ENCODE measurements at regions not wholly inside any gene's neighbourhood (a gene's known extent, or its start where the extent isn't known, plus 50 kb on each side); places are given as distances from the start of the nearest gene placed in this dataset.
"Not testable (repeated sequence)": the region's sequence is repeated elsewhere in the genome, so short reads cannot be mapped to it uniquely, and the experiment has no call there.

GRCh38 chr12:131242741-131243496 lies 289.2 kb downstream of the ADGRD1 start:
- Histone ChIP-seq H3K4me2 (no peak overlapping the region), H3K9me3 (ENCODE audit: low read depth) (no peaks in the 10 kb centered on the region), H3K36me3 (no peaks in the 10 kb centered on the region), H3K9ac (no peak overlapping the region), H4K20me1 (ENCODE audit: low read depth) (no peaks in the 10 kb centered on the region), H3K27ac (no peak overlapping the region), H3K79me2 (ENCODE audit: low read depth) (no peaks in the 10 kb centered on the region), H2AFZ (replicated peaks) (no peak overlapping the region), H3K4me1 (peaks cover 3% of the 10 kb centered on the region), H3F3A (ENCODE audit: low read depth) (no peaks in the 10 kb centered on the region), H3K27me3 (no peaks in the 10 kb centered on the region), H3K4me3 (no peak overlapping the region)
- TF ChIP-seq CTCF (IDR thresholded peaks at IDR 0.05) (no peak), EZH2 (IDR thresholded peaks at IDR 0.05) (no peak), EZH2phosphoT487 (IDR thresholded peaks at IDR 0.05) (no peak)
- peak overlapping the region; percentile 60 for H3K4me3 Mint-ChIP-seq
- H3K27me3 Mint-ChIP-seq (ENCODE audit: insufficient read depth, low read depth): peaks cover 8% of the 10 kb centered on the region
- peaks cover 12% of the 10 kb centered on the region for H3K9me3 Mint-ChIP-seq
- H3K36me3 Mint-ChIP-seq: no peaks in the 10 kb centered on the region
- no peak overlapping the region for H3K27ac Mint-ChIP-seq
- DNase-seq (ENCODE audit: low spot score): peak; percentile 66
- peaks cover 2% of the 10 kb centered on the region for H3K4me1 Mint-ChIP-seq

GRCh38 chr12:131244157-131244688 lies 290.5 kb downstream of the ADGRD1 start:
- H3F3A ChIP-seq (ENCODE audit: low read depth); H3K4me3 ChIP-seq; DNase-seq (ENCODE audit: low spot score); H3K4me1 ChIP-seq; H3K27ac ChIP-seq; H3K79me2 ChIP-seq (ENCODE audit: low read depth); H2AFZ ChIP-seq (replicated peaks); H3K4me3 Mint-ChIP-seq; H3K4me2 ChIP-seq; H4K20me1 ChIP-seq (ENCODE audit: low read depth); H3K36me3 Mint-ChIP-seq; H3K27me3 ChIP-seq; H3K9me3 ChIP-seq (ENCODE audit: low read depth); H3K27ac Mint-ChIP-seq; H3K36me3 ChIP-seq; H3K4me1 Mint-ChIP-seq; H3K9ac ChIP-seq: not testable (repeated sequence)
- H3K9me3 Mint-ChIP-seq: peaks cover 15% of the 10 kb centered on the region
- H3K27me3 Mint-ChIP-seq (ENCODE audit: insufficient read depth, low read depth): peaks cover 15% of the 10 kb centered on the region

GRCh38 chr12:131245161-131245560 lies 291.5 kb downstream of the ADGRD1 start:
- H2AFZ ChIP-seq (replicated peaks); H4K20me1 ChIP-seq (ENCODE audit: low read depth); H3K4me3 Mint-ChIP-seq; H3K4me3 ChIP-seq; H3K27me3 ChIP-seq; H3K79me2 ChIP-seq (ENCODE audit: low read depth); H3K9me3 ChIP-seq (ENCODE audit: low read depth); H3K4me1 Mint-ChIP-seq; H3K27ac ChIP-seq; H3K27ac Mint-ChIP-seq; H3K36me3 Mint-ChIP-seq; H3K9ac ChIP-seq; H3F3A ChIP-seq (ENCODE audit: low read depth); H3K4me2 ChIP-seq; H3K4me1 ChIP-seq; DNase-seq (ENCODE audit: low spot score); H3K36me3 ChIP-seq: not testable (repeated sequence)
- peaks cover 15% of the 10 kb centered on the region for H3K27me3 Mint-ChIP-seq (ENCODE audit: insufficient read depth, low read depth)
- H3K9me3 Mint-ChIP-seq: peaks cover 16% of the 10 kb centered on the region

- TF ChIP-seq EZH2 (IDR thresholded peaks at IDR 0.05) (no peak), EZH2phosphoT487 (IDR thresholded peaks at IDR 0.05) (no peak), CTCF (IDR thresholded peaks at IDR 0.05) (no peak)
- no peaks in the 10 kb centered on the region for H3K36me3 Mint-ChIP-seq
- Histone ChIP-seq H3F3A (ENCODE audit: low read depth) (no peaks in the 10 kb centered on the region), H2AFZ (replicated peaks) (no peak overlapping the region), H3K27me3 (no peaks in the 10 kb centered on the region), H3K27ac (no peak overlapping the region), H4K20me1 (ENCODE audit: low read depth) (no peaks in the 10 kb centered on the region), H3K79me2 (ENCODE audit: low read depth) (no peaks in the 10 kb centered on the region), H3K9ac (no peak overlapping the region), H3K36me3 (no peaks in the 10 kb centered on the region), H3K4me2 (no peak overlapping the region), H3K4me3 (no peak overlapping the region), H3K4me1 (no peaks in the 10 kb centered on the region), H3K9me3 (ENCODE audit: low read depth) (no peaks in the 10 kb centered on the region)
- no peaks in the 10 kb centered on the region for H3K4me1 Mint-ChIP-seq
- peaks cover 16% of the 10 kb centered on the region for H3K9me3 Mint-ChIP-seq
- no peak overlapping the region for H3K27ac Mint-ChIP-seq
- peaks cover 15% of the 10 kb centered on the region for H3K27me3 Mint-ChIP-seq (ENCODE audit: insufficient read depth, low read depth)
- no peak for DNase-seq (ENCODE audit: low spot score)
- H3K4me3 Mint-ChIP-seq: no peak overlapping the region
Measured at GRCh38 chr12:131245564-131246355, 292.1 kb downstream of the ADGRD1 start.

GRCh38 chr12:131247026-131247725 lies 293.5 kb downstream of the ADGRD1 start:
- not testable (repeated sequence) for H3F3A ChIP-seq (ENCODE audit: low read depth); H3K36me3 Mint-ChIP-seq; H4K20me1 ChIP-seq (ENCODE audit: low read depth); H3K27ac ChIP-seq; H3K4me2 ChIP-seq; H3K4me1 ChIP-seq; H3K9me3 ChIP-seq (ENCODE audit: low read depth); H3K79me2 ChIP-seq (ENCODE audit: low read depth); H3K36me3 ChIP-seq; H3K27ac Mint-ChIP-seq; H3K4me3 Mint-ChIP-seq; H3K4me1 Mint-ChIP-seq; DNase-seq (ENCODE audit: low spot score); H3K9ac ChIP-seq; H3K4me3 ChIP-seq; H2AFZ ChIP-seq (replicated peaks); H3K27me3 ChIP-seq
- Mint-ChIP-seq H3K27me3 (ENCODE audit: insufficient read depth, low read depth) (peaks cover 15% of the 10 kb centered on the region), H3K9me3 (peaks cover 13% of the 10 kb centered on the region)

GRCh38 chr12:131247875-131248274 lies 294.2 kb downstream of the ADGRD1 start:
- H3K9me3 ChIP-seq (ENCODE audit: low read depth); H4K20me1 ChIP-seq (ENCODE audit: low read depth); H3K79me2 ChIP-seq (ENCODE audit: low read depth); H3K4me2 ChIP-seq; H3K27me3 ChIP-seq; H3K9ac ChIP-seq; H3K27ac ChIP-seq; H3K27ac Mint-ChIP-seq; H3K4me1 Mint-ChIP-seq; H3K36me3 ChIP-seq; H2AFZ ChIP-seq (replicated peaks); H3K9me3 Mint-ChIP-seq; DNase-seq (ENCODE audit: low spot score); H3K4me1 ChIP-seq; H3K4me3 Mint-ChIP-seq; H3F3A ChIP-seq (ENCODE audit: low read depth); H3K4me3 ChIP-seq; H3K36me3 Mint-ChIP-seq: not testable (repeated sequence)
- H3K27me3 Mint-ChIP-seq (ENCODE audit: insufficient read depth, low read depth): peaks cover 15% of the 10 kb centered on the region
